ENCODE measurements at regions not wholly inside any gene's neighbourhood (a gene's known extent, or its start where the extent isn't known, plus 50 kb on each side); places are given as distances from the start of the nearest gene placed in this dataset.

DNA sequence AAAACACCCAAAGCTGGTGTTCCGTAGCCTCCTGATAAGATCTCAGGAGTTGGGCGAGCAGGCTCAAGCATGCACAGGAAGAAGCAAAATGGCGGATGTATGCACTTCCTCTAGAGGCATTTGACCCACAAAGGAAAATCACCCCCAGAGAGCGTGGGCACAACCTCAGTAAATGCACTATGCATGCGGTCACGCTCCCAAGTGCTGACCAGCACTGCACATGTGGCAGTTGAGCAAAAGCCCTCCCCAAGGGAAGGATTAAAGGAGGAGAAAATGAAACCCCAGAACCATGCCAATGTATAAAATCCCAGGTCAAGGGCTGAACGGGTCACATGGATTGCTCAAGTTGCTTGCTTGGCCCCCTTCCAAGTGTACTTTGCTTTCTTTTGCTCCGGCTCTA is 289.4 kb upstream of the IGF1R start:
- TF ChIP-seq, protein P1, sequence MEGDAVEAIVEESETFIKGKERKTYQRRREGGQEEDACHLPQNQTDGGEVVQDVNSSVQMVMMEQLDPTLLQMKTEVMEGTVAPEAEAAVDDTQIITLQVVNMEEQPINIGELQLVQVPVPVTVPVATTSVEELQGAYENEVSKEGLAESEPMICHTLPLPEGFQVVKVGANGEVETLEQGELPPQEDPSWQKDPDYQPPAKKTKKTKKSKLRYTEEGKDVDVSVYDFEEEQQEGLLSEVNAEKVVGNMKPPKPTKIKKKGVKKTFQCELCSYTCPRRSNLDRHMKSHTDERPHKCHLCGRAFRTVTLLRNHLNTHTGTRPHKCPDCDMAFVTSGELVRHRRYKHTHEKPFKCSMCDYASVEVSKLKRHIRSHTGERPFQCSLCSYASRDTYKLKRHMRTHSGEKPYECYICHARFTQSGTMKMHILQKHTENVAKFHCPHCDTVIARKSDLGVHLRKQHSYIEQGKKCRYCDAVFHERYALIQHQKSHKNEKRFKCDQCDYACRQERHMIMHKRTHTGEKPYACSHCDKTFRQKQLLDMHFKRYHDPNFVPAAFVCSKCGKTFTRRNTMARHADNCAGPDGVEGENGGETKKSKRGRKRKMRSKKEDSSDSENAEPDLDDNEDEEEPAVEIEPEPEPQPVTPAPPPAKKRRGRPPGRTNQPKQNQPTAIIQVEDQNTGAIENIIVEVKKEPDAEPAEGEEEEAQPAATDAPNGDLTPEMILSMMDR (conservative IDR thresholded peaks at IDR 0.05; ENCODE audit: low read length), result no peak
- TF ChIP-seq EZH2phosphoT487 (IDR thresholded peaks at IDR 0.05; ENCODE audit: borderline replicate concordance, low read depth, low read length), result no peak
